MM.1S (cell line): ENCODE measurements at regions not wholly inside any gene's neighbourhood (a gene's known extent, or its start where the extent isn't known, plus 50 kb on each side); places are given as distances from the start of the nearest gene placed in this dataset.
"Not testable (repeated sequence)": the region's sequence is repeated elsewhere in the genome, so short reads cannot be mapped to it uniquely, and the experiment has no call there.

Experiments used
- DNase-seq: peaks from one replicate; pipeline ENCODE4 v3.0.0-alpha.2; 2015
- H2AFZ ChIP-seq: fragments of 300-600 bp; sonication (generic); 2 replicates; pipeline ENCODE4 v1.6.0; 2016; ENCODE audit warnings: antibody characterized with exemption, low read length
- H3F3A ChIP-seq: fragments of 300-600 bp; sonication (generic); 2 replicates; pipeline ENCODE4 v1.6.1; 2016; ENCODE audit warnings: mild to moderate bottlenecking, antibody characterized with exemption, low read length, moderate library complexity, mixed read lengths; ENCODE audit not compliant: insufficient read depth
- H3K27ac ChIP-seq: fragments of 300-600 bp; sonication (generic); 2 replicates; pipeline ENCODE4 v1.5.1; 2016; ENCODE audit warnings: mild to moderate bottlenecking, low read length
- H3K27me3 ChIP-seq: fragments of 300-600 bp; sonication (generic); replicated peaks from 2 replicates; pipeline ENCODE4 v1.6.0; 2016; ENCODE audit warnings: low read length; ENCODE audit not compliant: insufficient read depth
- H3K36me3 ChIP-seq: fragments of 300-600 bp; sonication (generic); replicated peaks from 2 replicates; pipeline ENCODE4 v1.6.1; 2016; ENCODE audit warnings: mild to moderate bottlenecking, low read length, mixed read lengths; ENCODE audit not compliant: insufficient read depth
- H3K4me1 ChIP-seq: fragments of 300-600 bp; sonication (generic); 2 replicates; pipeline ENCODE4 v1.6.1; 2016; ENCODE audit warnings: low read length, mixed read lengths
- H3K4me2 ChIP-seq: fragments of 300-600 bp; sonication (generic); 2 replicates; pipeline ENCODE4 v1.6.0; 2016; ENCODE audit warnings: low read depth, low read length
- H3K4me3 ChIP-seq: fragments of 300-600 bp; sonication (generic); 2 replicates; pipeline ENCODE4 v1.5.1; 2016; ENCODE audit warnings: low read length, mixed read lengths
- H3K79me2 ChIP-seq: fragments of 300-600 bp; sonication (generic); 2 replicates; pipeline ENCODE4 v1.6.1; 2016; ENCODE audit warnings: mixed run types, low read length, mixed read lengths
- H3K9ac ChIP-seq: fragments of 300-600 bp; sonication (generic); 2 replicates; pipeline ENCODE4 v1.6.1; 2016; ENCODE audit warnings: low read length, mixed read lengths
- H3K9me2 ChIP-seq: fragments of 300-600 bp; sonication (generic); replicated peaks from 2 replicates; pipeline ENCODE4 v1.6.1; 2016; ENCODE audit warnings: mild to moderate bottlenecking, low read length, mixed read lengths; ENCODE audit not compliant: insufficient read depth
- H3K9me3 ChIP-seq: fragments of 300-600 bp; sonication (generic); replicated peaks from 2 replicates; pipeline ENCODE4 v1.6.1; 2016; ENCODE audit warnings: mild to moderate bottlenecking, low read length, mixed read lengths; ENCODE audit not compliant: insufficient read depth
- H4K20me1 ChIP-seq: fragments of 300-600 bp; sonication (generic); 2 replicates; pipeline ENCODE4 v1.6.1; 2016; ENCODE audit warnings: mild to moderate bottlenecking, low read length, moderate library complexity, mixed read lengths; ENCODE audit not compliant: insufficient read depth
- EZH2 ChIP-seq: fragments of 300-600 bp; sonication (generic); optimal IDR thresholded peaks from 2 replicates; pipeline ENCODE3; 2017; ENCODE audit warnings: low read depth, mild to moderate bottlenecking, antibody characterized with exemption, low read length, mixed read lengths
- EZH2phosphoT487 ChIP-seq: fragments of 300-600 bp; sonication (generic); IDR thresholded peaks from 2 replicates; pipeline ENCODE4 v1.6.1; 2018; ENCODE audit warnings: antibody characterized with exemption, low read length
- TF ChIP-seq, protein P1 (sequence below): fragments of 300-600 bp; sonication (generic); IDR thresholded peaks from 2 replicates; pipeline ENCODE4 v1.5.1; 2016; ENCODE audit warnings: antibody characterized with exemption, low read length, mixed read lengths

DNA sequence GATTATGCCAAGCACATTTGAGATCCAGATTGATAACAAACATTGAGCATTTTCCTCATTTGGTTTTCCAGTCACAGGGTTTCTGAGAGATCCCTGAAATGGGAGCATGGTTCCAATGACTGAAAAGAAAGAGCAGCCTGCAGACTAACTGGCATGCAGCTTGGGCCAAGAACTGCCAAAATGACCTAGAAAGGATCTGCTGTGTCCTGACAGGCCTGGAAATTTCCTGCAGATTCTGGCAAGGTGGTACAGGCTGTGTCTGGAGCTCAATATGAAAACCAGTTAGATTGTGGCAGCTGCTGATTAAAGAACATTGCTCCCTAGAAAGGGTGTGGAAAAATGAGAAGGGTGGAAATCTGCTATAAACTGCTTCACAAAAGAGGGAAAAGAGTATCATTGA, 417.3 kb downstream of the IPO8 start:
- H3K4me1 ChIP-seq: no peaks in the 10 kb centered on the region
- no peak overlapping the region for H3K4me3 ChIP-seq
- H4K20me1 ChIP-seq: no peaks in the 10 kb centered on the region
- DNase-seq: no peak
- H3K79me2 ChIP-seq: no peaks in the 10 kb centered on the region
- H3K36me3 ChIP-seq: no peaks in the 10 kb centered on the region
- no peak overlapping the region for H3K9ac ChIP-seq
- no peaks in the 10 kb centered on the region for H3K27me3 ChIP-seq
- no peaks in the 10 kb centered on the region for H3K9me3 ChIP-seq
- TF ChIP-seq, protein P1, sequence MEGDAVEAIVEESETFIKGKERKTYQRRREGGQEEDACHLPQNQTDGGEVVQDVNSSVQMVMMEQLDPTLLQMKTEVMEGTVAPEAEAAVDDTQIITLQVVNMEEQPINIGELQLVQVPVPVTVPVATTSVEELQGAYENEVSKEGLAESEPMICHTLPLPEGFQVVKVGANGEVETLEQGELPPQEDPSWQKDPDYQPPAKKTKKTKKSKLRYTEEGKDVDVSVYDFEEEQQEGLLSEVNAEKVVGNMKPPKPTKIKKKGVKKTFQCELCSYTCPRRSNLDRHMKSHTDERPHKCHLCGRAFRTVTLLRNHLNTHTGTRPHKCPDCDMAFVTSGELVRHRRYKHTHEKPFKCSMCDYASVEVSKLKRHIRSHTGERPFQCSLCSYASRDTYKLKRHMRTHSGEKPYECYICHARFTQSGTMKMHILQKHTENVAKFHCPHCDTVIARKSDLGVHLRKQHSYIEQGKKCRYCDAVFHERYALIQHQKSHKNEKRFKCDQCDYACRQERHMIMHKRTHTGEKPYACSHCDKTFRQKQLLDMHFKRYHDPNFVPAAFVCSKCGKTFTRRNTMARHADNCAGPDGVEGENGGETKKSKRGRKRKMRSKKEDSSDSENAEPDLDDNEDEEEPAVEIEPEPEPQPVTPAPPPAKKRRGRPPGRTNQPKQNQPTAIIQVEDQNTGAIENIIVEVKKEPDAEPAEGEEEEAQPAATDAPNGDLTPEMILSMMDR: no peak
- TF ChIP-seq EZH2: no peak
- no peak for TF ChIP-seq EZH2phosphoT487
- H3F3A ChIP-seq: no peaks in the 10 kb centered on the region
- no peaks in the 10 kb centered on the region for H3K9me2 ChIP-seq
- H3K4me2 ChIP-seq: no peak overlapping the region
- no peak overlapping the region for H3K27ac ChIP-seq
- H2AFZ ChIP-seq: no peak overlapping the region

DNA sequence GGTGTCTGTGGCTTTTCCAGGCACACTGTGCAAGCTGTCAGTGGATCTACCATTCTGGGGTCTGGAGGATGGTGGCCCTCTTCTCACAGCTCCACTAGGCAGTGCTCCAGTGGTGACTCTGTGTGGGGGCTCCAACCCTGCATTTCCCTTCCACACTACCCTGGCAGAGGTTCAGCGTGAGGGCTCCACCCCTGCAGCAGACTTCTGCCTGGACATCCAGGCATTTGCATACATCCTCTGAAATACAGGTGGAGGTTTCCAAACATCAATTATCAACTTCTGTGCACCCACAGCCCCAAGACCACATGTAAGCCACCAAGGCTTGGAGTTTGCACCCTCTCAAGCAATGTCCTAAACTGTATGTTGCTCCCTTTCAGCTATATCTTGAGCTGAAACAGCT, 423.2 kb downstream of the IPO8 start:
- not testable (repeated sequence) for H3K4me2 ChIP-seq, H4K20me1 ChIP-seq, H2AFZ ChIP-seq, H3K4me3 ChIP-seq, H3K79me2 ChIP-seq, DNase-seq, H3K9me3 ChIP-seq, H3K27ac ChIP-seq, H3K4me1 ChIP-seq, H3K9ac ChIP-seq, H3K27me3 ChIP-seq, H3K9me2 ChIP-seq, H3F3A ChIP-seq, H3K36me3 ChIP-seq

DNA sequence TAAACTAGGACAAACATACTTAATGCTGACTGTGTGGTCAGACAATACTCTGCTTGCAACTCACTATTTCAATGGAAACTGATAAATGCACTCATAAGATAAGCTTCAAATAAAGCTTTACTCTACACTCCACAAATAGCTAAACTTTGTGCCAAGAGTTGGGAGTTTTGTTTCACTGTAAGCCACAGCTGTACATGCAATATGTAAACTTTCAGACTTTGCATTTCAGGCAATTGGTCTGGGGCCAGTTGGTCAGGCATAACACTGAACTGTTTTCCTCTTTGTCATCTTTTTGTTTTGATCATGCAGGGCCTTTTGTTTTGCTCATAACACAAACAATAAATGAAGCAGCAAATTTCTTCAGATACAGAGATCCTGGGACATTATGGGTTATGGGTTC, 426.2 kb downstream of the IPO8 start:
- TF ChIP-seq, protein P1: no peak
- no peak for TF ChIP-seq EZH2
- no peak for TF ChIP-seq EZH2phosphoT487
- Histone ChIP-seq H3K27me3 (no peaks in the 10 kb centered on the region), H4K20me1 (no peaks in the 10 kb centered on the region), H3K79me2 (no peaks in the 10 kb centered on the region), H3F3A (no peaks in the 10 kb centered on the region), H3K27ac (no peak overlapping the region), H3K4me1 (no peaks in the 10 kb centered on the region), H3K9ac (no peak overlapping the region), H2AFZ (no peak overlapping the region), H3K9me2 (no peaks in the 10 kb centered on the region), H3K4me2 (no peak overlapping the region), H3K9me3 (no peaks in the 10 kb centered on the region), H3K4me3 (no peak overlapping the region), H3K36me3 (no peaks in the 10 kb centered on the region)
- DNase-seq: no peak

DNA sequence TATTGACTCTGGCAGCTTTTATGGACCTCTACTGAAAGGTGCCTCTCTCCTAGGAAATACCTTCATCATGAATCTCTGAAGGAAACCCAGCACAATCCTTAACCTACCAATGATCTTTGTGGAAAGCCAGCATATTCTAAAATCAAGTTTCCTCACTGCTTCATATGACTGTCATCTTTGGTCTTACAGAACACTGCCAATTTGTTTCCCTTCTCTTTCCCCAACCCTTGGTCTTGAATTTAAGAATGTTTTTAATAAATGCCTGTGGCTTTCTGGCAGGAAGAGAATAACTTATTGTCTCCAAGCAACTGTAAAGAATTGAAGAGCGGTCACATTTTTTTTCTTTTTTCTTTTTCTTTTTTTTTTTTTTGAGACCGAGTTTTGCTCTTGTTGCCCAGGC, 427.6 kb downstream of the IPO8 start:
- Histone ChIP-seq H3K4me2 (no peak overlapping the region), H3F3A (no peaks in the 10 kb centered on the region), H3K4me3 (no peak overlapping the region), H3K27ac (no peak overlapping the region), H3K79me2 (no peaks in the 10 kb centered on the region), H4K20me1 (no peaks in the 10 kb centered on the region), H3K27me3 (no peaks in the 10 kb centered on the region), H3K9me3 (no peaks in the 10 kb centered on the region), H3K9ac (no peak overlapping the region), H3K36me3 (no peaks in the 10 kb centered on the region), H3K9me2 (no peaks in the 10 kb centered on the region), H3K4me1 (no peaks in the 10 kb centered on the region), H2AFZ (no peak overlapping the region)
- DNase-seq: no peak
- TF ChIP-seq EZH2phosphoT487 (no peak), EZH2 (no peak)
- TF ChIP-seq, protein P1: no peak
